HG03196 (cell line): ENCODE measurements at regions not wholly inside any gene's neighbourhood (a gene's known extent, or its start where the extent isn't known, plus 50 kb on each side); places are given as distances from the start of the nearest gene placed in this dataset.

Experiments used
- ATAC-seq: cut with Tn5 transposase; IDR thresholded peaks from one replicate; pipeline ENCODE4 v1.9.1; 2021; ENCODE audit not compliant: unreplicated experiment

GRCh38 chr14:98229656-98230366 lies 1042.2 kb downstream of the BCL11B start:
- no peak for ATAC-seq

DNA sequence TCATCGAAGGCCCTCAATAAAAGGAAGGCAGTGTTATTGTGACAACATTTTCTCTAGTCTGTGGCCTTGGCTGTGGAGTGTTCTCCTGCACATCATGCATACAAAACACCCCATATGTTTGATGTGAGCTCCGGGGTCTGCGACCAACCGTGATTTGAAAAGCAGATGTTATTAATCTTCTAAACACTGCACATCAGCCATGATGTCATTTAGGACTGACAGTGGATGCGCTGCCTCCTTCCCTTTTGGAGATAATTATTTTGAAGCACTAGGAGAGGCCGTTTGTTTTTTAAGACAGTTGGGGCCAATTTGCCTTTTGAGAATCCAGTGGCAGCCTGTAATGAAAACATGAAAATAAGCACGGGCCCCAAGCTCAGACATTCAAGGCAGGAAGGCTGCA lies 1041.6 kb downstream of the BCL11B start:
- ATAC-seq: no peak

- no peak for ATAC-seq
Measured at GRCh38 chr14:98231210-98231609, 1040.8 kb downstream of the BCL11B start.

GRCh38 chr14:98233656-98234055 lies 1038.3 kb downstream of the BCL11B start:
- ATAC-seq: no peak

- ATAC-seq: no peak
Measured at GRCh38 chr14:98234208-98234607, 1037.8 kb downstream of the BCL11B start.

DNA sequence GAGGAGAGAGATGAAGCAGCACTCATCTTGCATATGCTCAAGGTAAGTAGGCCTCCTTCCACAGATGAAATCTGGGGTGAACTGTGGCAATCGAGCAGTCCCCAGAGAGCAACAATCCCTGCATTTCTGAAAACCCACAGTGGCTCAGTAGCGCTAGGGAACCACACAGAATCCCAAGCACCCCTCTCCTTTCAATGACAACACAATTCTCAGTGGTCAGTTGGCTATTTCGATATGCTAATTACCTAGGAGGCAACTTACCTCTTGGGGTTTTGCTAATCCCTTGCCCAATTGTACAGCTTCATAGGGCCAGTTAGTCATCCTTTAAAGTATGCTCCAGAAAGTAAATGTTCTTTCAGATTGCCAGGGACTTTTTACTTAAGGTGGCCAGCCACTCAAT lies 1035.7 kb downstream of the BCL11B start:
- no peak for ATAC-seq

DNA sequence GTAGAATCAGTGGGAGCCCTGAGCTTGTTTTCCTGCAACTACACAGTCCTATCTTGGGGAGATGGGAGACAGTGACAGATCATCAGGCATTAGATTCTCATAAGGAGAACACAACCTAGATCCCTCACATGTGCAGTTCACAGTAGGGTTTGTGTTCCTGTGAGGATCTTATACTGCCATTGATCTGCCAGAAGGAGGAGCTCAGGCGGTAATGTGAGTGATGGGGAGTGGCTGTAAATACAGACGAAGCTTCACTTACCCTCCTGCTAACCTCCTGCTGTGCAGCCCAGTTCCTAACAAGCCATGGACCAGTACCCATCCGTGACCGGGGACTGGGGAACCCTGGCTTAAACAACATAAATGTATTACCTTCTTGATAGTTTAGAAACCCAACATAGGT lies 1034.1 kb downstream of the BCL11B start:
- ATAC-seq: no peak

DNA sequence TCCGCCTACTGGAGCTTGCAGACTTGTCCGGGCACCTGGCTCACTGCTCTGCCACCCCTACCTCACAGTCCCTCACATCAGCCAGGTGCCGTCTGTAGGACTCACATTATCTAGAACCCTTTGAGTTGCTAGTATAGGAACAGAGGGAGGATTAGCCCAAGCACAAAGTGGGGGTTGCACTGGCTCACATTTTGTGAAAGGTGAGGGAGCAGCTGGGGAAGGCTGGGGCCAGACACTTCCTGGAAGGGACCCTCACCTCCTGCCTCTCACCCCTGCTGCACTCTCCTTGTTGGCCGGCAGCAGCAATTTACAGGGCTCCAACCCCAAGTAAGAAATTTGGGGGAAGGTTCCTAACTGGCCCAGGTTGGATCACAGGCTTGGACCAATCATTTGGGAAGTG lies 1031.6 kb downstream of the BCL11B start:
- ATAC-seq: no peak

DNA sequence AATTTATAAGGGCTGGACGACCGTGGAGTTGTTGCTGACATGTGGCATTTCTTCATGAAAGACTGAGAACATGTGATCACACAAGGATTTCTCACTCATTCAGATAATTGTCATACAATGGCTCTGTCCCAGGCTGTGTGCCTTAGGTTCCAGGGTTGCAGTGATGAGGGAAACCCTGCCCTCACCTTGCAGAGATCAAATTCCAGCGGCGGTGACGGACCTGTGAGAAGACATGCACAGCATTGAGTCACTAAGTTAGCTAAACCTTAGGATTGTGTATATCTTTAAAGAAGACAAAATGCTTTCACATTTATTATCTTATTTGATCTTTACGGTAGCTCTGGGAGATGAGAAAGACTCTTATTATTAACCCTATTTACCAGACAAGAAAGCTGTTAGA lies 1029.1 kb downstream of the BCL11B start:
- no peak for ATAC-seq

- no peak for ATAC-seq
Measured at GRCh38 chr14:98243332-98243731, 1028.7 kb downstream of the BCL11B start.

DNA sequence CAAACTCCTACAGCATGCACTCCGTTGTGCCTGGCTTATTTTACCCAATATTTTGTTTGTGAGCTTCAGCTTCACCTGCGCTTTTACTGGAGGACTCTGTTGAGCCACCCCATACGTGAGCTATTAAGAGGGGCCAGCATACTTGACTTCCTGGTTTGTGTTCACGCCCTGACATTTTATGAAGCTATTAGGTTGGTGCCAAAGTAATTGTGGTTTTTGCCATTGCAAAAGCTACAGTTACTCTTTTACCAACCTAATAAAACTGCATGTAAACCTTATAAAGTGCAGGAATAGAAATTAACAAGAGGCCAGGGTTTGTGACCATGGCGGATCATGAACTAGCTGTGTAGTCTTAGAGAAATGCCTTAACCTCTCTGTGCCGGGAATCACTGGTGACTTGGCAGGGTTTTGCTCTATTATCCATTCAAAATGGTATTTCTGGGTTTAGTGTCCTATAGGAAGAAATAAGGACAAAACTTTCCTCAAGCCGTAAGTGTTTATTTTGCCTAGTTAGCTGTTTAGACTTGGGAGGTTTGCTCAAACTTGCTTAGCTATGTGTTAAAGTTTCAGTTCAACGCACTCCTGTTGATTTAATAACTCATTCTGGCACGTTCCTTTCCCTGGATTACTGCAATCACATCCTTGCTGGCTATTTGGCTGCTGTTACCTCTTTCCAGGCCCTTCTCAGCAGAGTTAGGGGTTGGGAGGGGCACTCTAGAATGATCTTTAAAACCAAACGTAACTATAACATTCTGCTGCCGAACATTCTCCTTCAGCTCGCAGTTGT lies 1027.6 kb downstream of the BCL11B start:
- ATAC-seq: no peak

DNA sequence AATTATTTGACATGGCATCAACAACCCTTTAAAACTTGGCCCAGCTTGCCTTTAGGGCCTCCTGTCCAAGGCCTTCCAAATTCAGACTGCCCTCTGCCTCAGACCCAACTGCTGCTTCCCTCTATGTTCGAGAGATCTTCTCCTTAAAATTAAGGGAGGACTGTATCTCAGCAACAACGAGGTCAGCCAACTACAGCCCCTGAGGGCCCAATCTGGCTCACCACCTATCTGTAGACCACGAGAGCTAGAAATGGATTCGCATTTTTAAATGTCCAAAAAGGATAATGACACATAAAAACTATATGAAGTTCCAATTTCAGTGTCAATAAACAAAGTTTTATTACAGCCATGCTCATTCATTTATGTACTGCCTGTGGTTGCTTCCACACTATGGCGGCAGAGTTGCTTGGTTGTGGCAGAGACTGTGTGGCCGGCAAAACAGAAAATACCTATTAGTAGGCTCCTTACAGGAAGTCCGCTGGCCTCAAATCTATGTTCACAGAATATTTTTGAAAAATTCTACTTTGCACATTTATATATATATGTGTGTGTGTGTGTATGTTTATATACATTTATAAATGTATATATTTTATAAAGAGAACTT lies 1026.9 kb downstream of the BCL11B start:
- ATAC-seq: no peak

- ATAC-seq: no peak
Measured at GRCh38 chr14:98249057-98249456, 1022.9 kb downstream of the BCL11B start.

DNA sequence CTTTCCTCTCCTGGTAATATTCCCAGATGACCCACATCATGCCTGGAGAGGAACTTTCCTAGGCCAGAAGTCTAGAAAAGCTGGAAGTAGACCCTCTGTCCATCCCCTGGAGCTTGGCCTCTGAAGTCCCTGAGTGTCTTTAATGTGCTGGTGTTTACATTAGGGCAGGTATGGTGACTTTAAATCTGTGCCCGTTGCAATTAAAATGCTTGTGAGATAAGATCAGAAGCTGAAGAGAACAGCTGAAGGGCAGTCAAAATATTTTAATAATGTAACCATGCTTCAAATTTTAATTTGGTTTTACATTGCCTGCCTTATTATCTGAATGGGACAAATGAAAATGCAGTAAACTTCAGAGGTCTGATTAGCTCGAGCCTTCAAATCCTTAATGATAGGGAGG lies 1022.5 kb downstream of the BCL11B start:
- no peak for ATAC-seq

- ATAC-seq: no peak
Measured at GRCh38 chr14:98252820-98253219, 1019.2 kb downstream of the BCL11B start.

GRCh38 chr14:98259881-98260280 lies 1012.1 kb downstream of the BCL11B start:
- ATAC-seq: no peak

- no peak for ATAC-seq
Measured at GRCh38 chr14:98262566-98262965, 1009.4 kb downstream of the BCL11B start.

DNA sequence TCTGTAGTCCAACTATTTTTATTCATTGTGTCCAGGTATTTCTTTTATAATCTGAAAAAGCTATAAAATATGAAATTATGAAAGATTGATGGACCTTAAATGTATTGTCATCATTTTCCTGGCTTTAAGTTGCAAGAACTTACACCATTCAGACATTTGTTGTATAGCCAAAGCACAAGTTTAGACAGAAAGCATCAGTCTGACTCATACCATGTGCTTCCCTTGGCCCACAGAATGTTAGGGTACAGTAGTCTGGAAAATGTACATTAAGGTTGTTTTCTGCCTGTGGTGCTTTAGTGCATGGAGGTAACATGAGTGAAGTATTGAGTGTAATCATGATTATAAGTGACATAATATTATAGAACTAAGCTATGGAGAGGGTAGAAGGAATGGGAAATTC lies 1002.5 kb downstream of the BCL11B start:
- no peak for ATAC-seq

GRCh38 chr14:98270201-98270600 lies 1001.8 kb downstream of the BCL11B start:
- ATAC-seq: no peak

GRCh38 chr14:98274596-98274995 lies 997.4 kb downstream of the BCL11B start:
- ATAC-seq: no peak

- no peak for ATAC-seq
Measured at GRCh38 chr14:98278800-98279199, 993.2 kb downstream of the BCL11B start.

DNA sequence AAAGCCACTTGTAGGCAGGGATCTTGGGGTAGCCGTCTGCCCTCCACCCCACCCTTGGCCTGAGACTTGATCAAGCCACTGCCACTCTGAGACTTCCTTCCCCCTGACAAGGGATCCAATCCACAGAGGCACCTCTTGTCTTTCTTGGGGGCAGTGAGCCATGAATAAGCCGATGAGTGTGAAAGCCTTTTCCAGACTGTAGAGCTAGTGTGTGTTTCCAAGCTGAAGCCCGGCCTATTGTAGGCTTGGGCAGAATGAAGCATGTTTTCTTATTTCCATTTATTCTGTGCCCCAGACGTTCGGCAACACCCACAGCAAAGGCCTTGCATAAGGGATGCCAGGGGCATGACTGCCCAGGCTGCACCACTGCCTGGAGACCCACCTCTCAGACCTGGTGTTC lies 991.6 kb downstream of the BCL11B start:
- no peak for ATAC-seq
